CD4-positive, CD25-positive, alpha-beta regulatory T cell (primary cell): ENCODE measurements at regions not wholly inside any gene's neighbourhood (a gene's known extent, or its start where the extent isn't known, plus 50 kb on each side); places are given as distances from the start of the nearest gene placed in this dataset.
"Not testable (repeated sequence)": the region's sequence is repeated elsewhere in the genome, so short reads cannot be mapped to it uniquely, and the experiment has no call there.

Source experiments
- ATAC-seq, 2 donors: fragments of 150-1000 bp; cut with Tn5 transposase; one replicate each; pipeline ENCODE4 v1.10.0; 2021; ENCODE audit warnings: low read depth in 2 of 2, moderate number of reproducible peaks in 2 of 2, moderate library complexity in 1 of 2
- DNase-seq, 3 donors: peaks; one replicate each; pipeline versions ENCODE4 v3.0.0 to v3.0.0-alpha.2; 2012 to 2022; ENCODE audit warnings: mixed read lengths in 1 of 3
- H3K27ac ChIP-seq: one replicate; pipeline ENCODE4 v1.7.0; 2013; ENCODE audit warnings: mild to moderate bottlenecking, low read length; ENCODE audit not compliant: insufficient read depth, poor library complexity, severe bottlenecking
- H3K27me3 ChIP-seq: one replicate; pipeline ENCODE4 v1.7.0; 2013; ENCODE audit warnings: low read length; ENCODE audit not compliant: control insufficient read depth, insufficient read depth
- H3K36me3 ChIP-seq: one replicate; pipeline ENCODE4 v1.7.0; 2013; ENCODE audit warnings: mild to moderate bottlenecking, low read length, moderate library complexity; ENCODE audit not compliant: control insufficient read depth, insufficient read depth
- H3K4me1 ChIP-seq: 2 replicates; pipeline ENCODE4 v1.7.0; 2013; ENCODE audit warnings: mild to moderate bottlenecking, low read length; ENCODE audit not compliant: insufficient read depth, control insufficient read depth, poor library complexity, severe bottlenecking
- H3K4me3 ChIP-seq: one replicate; pipeline ENCODE4 v1.7.0; 2013; ENCODE audit warnings: low read depth, mild to moderate bottlenecking, low read length, moderate library complexity
- H3K9me3 ChIP-seq, 2 experiments: 1 replicate in 1 of 2; 2 replicates in 1 of 2; pipeline ENCODE4 v1.7.0; 2013; ENCODE audit warnings: low read length in 2 of 2, mild to moderate bottlenecking in 1 of 2, moderate library complexity in 1 of 2; ENCODE audit not compliant: control insufficient read depth in 2 of 2
- H3K27ac Mint-ChIP-seq, 3 donors: one replicate each; pipeline ENCODE4 v1.8.0; 2020 to 2022; ENCODE audit warnings: mild to moderate bottlenecking in 3 of 3, mixed read lengths in 3 of 3, moderate library complexity in 2 of 3
- H3K27me3 Mint-ChIP-seq: one replicate; pipeline ENCODE4 v1.8.0; 2022; ENCODE audit warnings: mild to moderate bottlenecking, mixed read lengths
- H3K36me3 Mint-ChIP-seq: one replicate; pipeline ENCODE4 v1.8.0; 2020; ENCODE audit warnings: mixed read lengths
- H3K4me1 Mint-ChIP-seq, 4 donors: one replicate each; pipeline ENCODE4 v1.8.0; 2020 to 2022; ENCODE audit warnings: mixed read lengths in 4 of 4, mild to moderate bottlenecking in 1 of 4
- H3K4me3 Mint-ChIP-seq, 4 donors: one replicate each; pipeline ENCODE4 v1.8.0; 2020 to 2022; ENCODE audit warnings: mild to moderate bottlenecking in 4 of 4, mixed read lengths in 4 of 4, moderate library complexity in 3 of 4
- H3K9me3 Mint-ChIP-seq, 7 donors: one replicate each; pipeline ENCODE4 v1.8.0; 2020 to 2022; ENCODE audit warnings: mixed read lengths in 7 of 7, mild to moderate bottlenecking in 3 of 7, moderate library complexity in 2 of 7

- no peak overlapping the region for H3K4me3 Mint-ChIP-seq
- no peaks in the 10 kb centered on the region for H3K27me3 Mint-ChIP-seq
- no peaks in the 10 kb centered on the region for H3K9me3 ChIP-seq
- no peak overlapping the region for H3K27ac Mint-ChIP-seq
- ATAC-seq (no peak), DNase-seq (no peak)
- H3K4me1 ChIP-seq: no peaks in the 10 kb centered on the region
- H3K36me3 Mint-ChIP-seq: no peaks in the 10 kb centered on the region
- H3K9me3 Mint-ChIP-seq: no peaks in the 10 kb centered on the region
- no peaks in the 10 kb centered on the region for H3K36me3 ChIP-seq
- H3K4me3 ChIP-seq: no peak overlapping the region
- no peaks in the 10 kb centered on the region for H3K27me3 ChIP-seq
- no peak overlapping the region for H3K27ac ChIP-seq
- no peaks in the 10 kb centered on the region for H3K4me1 Mint-ChIP-seq
Observed at GRCh38 chr7:12929476-12930140, 242.2 kb downstream of the ARL4A start.

DNA sequence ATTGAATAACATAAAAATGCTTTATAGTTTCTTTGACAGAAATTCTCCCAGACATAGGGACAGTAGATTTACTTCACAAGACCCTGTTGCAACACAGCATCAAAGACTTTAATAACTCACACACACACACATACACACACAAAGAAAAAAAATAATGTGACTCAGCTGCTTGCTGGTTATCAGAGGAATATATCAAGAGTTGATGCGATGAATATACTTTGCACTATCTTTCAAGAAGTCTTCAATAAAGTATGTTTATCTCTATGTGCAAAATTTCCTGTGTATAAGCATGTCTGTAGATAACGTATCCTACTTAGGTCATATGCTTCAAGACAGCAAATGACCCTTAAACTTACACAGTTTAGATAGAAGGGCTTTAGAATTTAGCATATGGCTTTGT, 243.1 kb downstream of the ARL4A start:
- Mint-ChIP-seq H3K27ac (no peak overlapping the region), H3K9me3 (no peaks in the 10 kb centered on the region)

DNA sequence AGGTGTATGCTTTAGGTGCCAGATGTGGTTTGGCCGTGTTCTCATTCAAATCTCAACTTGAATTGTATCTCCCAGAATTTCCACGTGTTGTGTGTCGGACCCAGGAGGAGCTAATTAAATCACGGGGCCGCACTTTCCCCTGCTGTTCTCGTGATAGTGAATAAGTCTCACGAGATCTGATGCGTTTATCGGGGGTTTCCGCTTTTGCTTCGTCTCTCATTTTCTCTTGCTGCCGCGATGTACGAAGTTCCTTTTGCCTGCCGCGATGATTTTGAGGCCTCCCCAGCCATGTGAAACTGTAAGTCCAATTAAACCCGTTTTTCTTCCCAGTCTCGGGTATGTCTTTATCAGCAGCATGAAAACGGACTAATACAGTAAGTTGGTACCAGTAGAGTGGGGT, 244.0 kb downstream of the ARL4A start:
- H3K36me3 Mint-ChIP-seq, H3K4me1 Mint-ChIP-seq, H3K4me3 Mint-ChIP-seq, DNase-seq, H3K9me3 ChIP-seq, H3K4me1 ChIP-seq, ATAC-seq, H3K27ac ChIP-seq, H3K27me3 ChIP-seq, H3K4me3 ChIP-seq, H3K36me3 ChIP-seq, H3K9me3 Mint-ChIP-seq, H3K27ac Mint-ChIP-seq, H3K27me3 Mint-ChIP-seq: not testable (repeated sequence)

More for the DNA sequence above, 243.1 kb downstream of the ARL4A start:
- Histone ChIP-seq H3K27ac (no peak overlapping the region), H3K9me3 (no peaks in the 10 kb centered on the region), H3K27me3 (no peaks in the 10 kb centered on the region), H3K36me3 (no peaks in the 10 kb centered on the region), H3K4me3 (no peak overlapping the region), H3K4me1 (no peaks in the 10 kb centered on the region)
- Mint-ChIP-seq H3K4me1 (no peaks in the 10 kb centered on the region), H3K27me3 (no peaks in the 10 kb centered on the region), H3K4me3 (no peak overlapping the region), H3K36me3 (no peaks in the 10 kb centered on the region)
- DNase-seq: no peak
- no peak for ATAC-seq

- Histone ChIP-seq H3K36me3 (no peaks in the 10 kb centered on the region), H3K9me3 (no peaks in the 10 kb centered on the region), H3K4me1 (no peaks in the 10 kb centered on the region), H3K27me3 (no peaks in the 10 kb centered on the region), H3K27ac (no peak overlapping the region), H3K4me3 (no peak overlapping the region)
- Mint-ChIP-seq H3K36me3 (no peaks in the 10 kb centered on the region), H3K9me3 (peaks cover 0 to 4% (median 0%) of the 10 kb centered on the region in 7 donors), H3K4me1 (no peaks in the 10 kb centered on the region), H3K27ac (no peak overlapping the region), H3K27me3 (no peaks in the 10 kb centered on the region), H3K4me3 (no peak overlapping the region)
- DNase-seq: peak in 1 of 3 donors; percentile 1
- no peak for ATAC-seq
Observed at GRCh38 chr7:12939694-12940093, 252.3 kb downstream of the ARL4A start.

GRCh38 chr7:12941512-12941911, 254.1 kb downstream of the ARL4A start:
- Mint-ChIP-seq H3K27me3 (no peaks in the 10 kb centered on the region), H3K36me3 (no peaks in the 10 kb centered on the region), H3K9me3 (peaks cover 0 to 4% (median 0%) of the 10 kb centered on the region in 7 donors), H3K27ac (no peak overlapping the region), H3K4me3 (no peak overlapping the region), H3K4me1 (no peaks in the 10 kb centered on the region)
- DNase-seq (no peak), ATAC-seq (no peak)
- Histone ChIP-seq H3K4me3 (no peak overlapping the region), H3K9me3 (no peaks in the 10 kb centered on the region), H3K27me3 (no peaks in the 10 kb centered on the region), H3K27ac (no peak overlapping the region), H3K4me1 (no peaks in the 10 kb centered on the region), H3K36me3 (no peaks in the 10 kb centered on the region)

- no peaks in the 10 kb centered on the region for H3K27me3 ChIP-seq
- Mint-ChIP-seq H3K27ac (no peak overlapping the region), H3K9me3 (peaks cover 0 to 4% (median 0%) of the 10 kb centered on the region in 7 donors), H3K36me3 (no peaks in the 10 kb centered on the region), H3K4me1 (no peaks in the 10 kb centered on the region), H3K27me3 (no peaks in the 10 kb centered on the region), H3K4me3 (no peak overlapping the region)
- no peaks in the 10 kb centered on the region for H3K36me3 ChIP-seq
- DNase-seq: no peak
- no peak for ATAC-seq
- no peaks in the 10 kb centered on the region for H3K9me3 ChIP-seq
- no peak overlapping the region for H3K4me3 ChIP-seq
- H3K27ac ChIP-seq: no peak overlapping the region
- no peaks in the 10 kb centered on the region for H3K4me1 ChIP-seq
Observed at GRCh38 chr7:12942609-12943008, 255.2 kb downstream of the ARL4A start.

GRCh38 chr7:12943781-12944180, 256.3 kb downstream of the ARL4A start:
- H3K27me3 ChIP-seq: no peaks in the 10 kb centered on the region
- no peak for ATAC-seq
- H3K27me3 Mint-ChIP-seq: no peaks in the 10 kb centered on the region

DNA sequence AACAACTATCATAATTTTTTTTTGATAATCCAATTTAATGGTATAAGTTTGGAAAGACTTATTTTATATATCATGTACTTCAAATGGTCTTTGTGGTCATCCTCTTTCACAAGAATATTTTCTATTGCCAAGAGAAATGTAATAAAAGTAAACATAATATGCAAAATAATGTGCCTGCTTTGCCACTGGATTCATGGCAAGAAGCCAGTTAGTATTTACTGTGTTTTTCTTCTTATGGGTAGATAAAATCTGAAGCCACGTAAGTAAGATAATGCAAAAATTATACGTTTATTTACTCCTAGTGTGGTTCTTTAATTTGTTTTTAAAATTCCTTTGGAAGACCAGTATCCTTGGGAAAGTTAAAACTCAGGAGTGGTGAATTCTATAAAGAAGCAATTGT, 258.5 kb downstream of the ARL4A start:
- H3K27ac ChIP-seq: no peak overlapping the region
- Mint-ChIP-seq H3K4me1 (no peaks in the 10 kb centered on the region), H3K27me3 (peaks cover 5% of the 10 kb centered on the region), H3K9me3 (no peaks in the 10 kb centered on the region), H3K36me3 (no peaks in the 10 kb centered on the region), H3K4me3 (no peak overlapping the region), H3K27ac (no peak overlapping the region)
- H3K36me3 ChIP-seq: no peaks in the 10 kb centered on the region
- no peak for DNase-seq
- no peaks in the 10 kb centered on the region for H3K9me3 ChIP-seq
- H3K4me1 ChIP-seq: no peaks in the 10 kb centered on the region
- H3K27me3 ChIP-seq: no peaks in the 10 kb centered on the region
- no peak overlapping the region for H3K4me3 ChIP-seq
- ATAC-seq: no peak

More at GRCh38 chr7:12943781-12944180, 256.3 kb downstream of the ARL4A start:
- no peak overlapping the region for H3K27ac Mint-ChIP-seq
- no peak for DNase-seq
- Histone ChIP-seq H3K9me3 (no peaks in the 10 kb centered on the region), H3K4me3 (no peak overlapping the region), H3K4me1 (no peaks in the 10 kb centered on the region), H3K36me3 (no peaks in the 10 kb centered on the region), H3K27ac (no peak overlapping the region)
- no peak overlapping the region for H3K4me3 Mint-ChIP-seq
- peaks cover 0 to 4% (median 0%) of the 10 kb centered on the region in 7 donors for H3K9me3 Mint-ChIP-seq
- H3K36me3 Mint-ChIP-seq: no peaks in the 10 kb centered on the region
- no peaks in the 10 kb centered on the region for H3K4me1 Mint-ChIP-seq
